Parathyroid adenoma (tissue), 2 donors: ENCODE measurements at regions not wholly inside any gene's neighbourhood (a gene's known extent, or its start where the extent isn't known, plus 50 kb on each side); places are given as distances from the start of the nearest gene placed in this dataset.

Experiments used
- H2AFZ ChIP-seq: fragments of 300-600 bp; sonication (generic); one replicate; pipeline ENCODE4 v1.7.0; 2017; ENCODE audit warnings: antibody characterized with exemption, mild to moderate bottlenecking
- H3K27ac ChIP-seq: fragments of 300-600 bp; sonication (generic); one replicate; pipeline ENCODE4 v1.7.0; 2017
- H3K27me3 ChIP-seq: fragments of 300-600 bp; sonication (generic); one replicate; pipeline ENCODE4 v1.7.0; 2017; ENCODE audit warnings: low read length; ENCODE audit not compliant: control insufficient read depth, insufficient read depth
- H3K36me3 ChIP-seq: fragments of 300-600 bp; sonication (generic); one replicate; pipeline ENCODE4 v1.7.0; 2017; ENCODE audit warnings: low read length; ENCODE audit not compliant: control insufficient read depth, insufficient read depth
- H3K4me1 ChIP-seq: fragments of 300-600 bp; sonication (generic); one replicate; pipeline ENCODE4 v1.7.0; 2017; ENCODE audit warnings: control low read depth
- H3K4me2 ChIP-seq: fragments of 300-600 bp; sonication (generic); one replicate; pipeline ENCODE4 v1.7.0; 2017; ENCODE audit warnings: low read length
- H3K4me3 ChIP-seq: fragments of 300-600 bp; sonication (generic); one replicate; pipeline ENCODE4 v1.7.0; 2017; ENCODE audit warnings: low read depth, low read length
- H3K79me2 ChIP-seq: fragments of 300-600 bp; sonication (generic); one replicate; pipeline ENCODE4 v1.7.0; 2017; ENCODE audit warnings: control low read depth
- H3K9ac ChIP-seq: fragments of 300-600 bp; sonication (generic); one replicate; pipeline ENCODE4 v1.7.0; 2017; ENCODE audit warnings: mild to moderate bottlenecking
- H3K9me3 ChIP-seq: fragments of 300-600 bp; sonication (generic); one replicate; pipeline ENCODE4 v1.7.0; 2017; ENCODE audit warnings: low read length; ENCODE audit not compliant: control insufficient read depth
- TF ChIP-seq, protein P1 (sequence below): fragments of 300-600 bp; sonication (generic); IDR thresholded peaks from one replicate; pipeline ENCODE4 v1.7.0; 2017; ENCODE audit warnings: antibody characterized with exemption, mild to moderate bottlenecking
- donor health status: primary hyperparathyroidism.

DNA sequence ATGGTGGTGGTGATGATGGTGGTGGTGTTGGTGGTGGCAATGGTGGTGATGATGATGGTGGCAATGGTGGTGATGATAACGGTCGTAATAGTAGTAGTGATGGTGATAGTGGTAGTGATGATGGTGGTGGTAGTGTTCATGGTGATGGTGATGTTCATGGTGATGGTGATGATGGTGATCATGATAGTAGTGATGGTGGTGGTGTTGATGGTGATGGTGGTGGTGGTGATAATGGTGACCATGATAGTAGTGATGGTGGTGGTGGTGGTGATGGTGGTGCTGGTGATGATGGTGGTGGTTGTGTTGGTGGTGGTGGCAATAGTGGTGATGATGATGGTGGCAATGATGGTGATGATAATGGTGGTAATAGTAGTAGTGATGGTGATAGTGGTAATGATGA, 68.0 kb downstream of the SOX9 start:
- Histone ChIP-seq H3K27ac (no peak overlapping the region), H2AFZ (no peak overlapping the region), H3K9me3 (no peaks in the 10 kb centered on the region), H3K4me1 (no peaks in the 10 kb centered on the region), H3K4me2 (no peak overlapping the region), H3K27me3 (no peaks in the 10 kb centered on the region), H3K36me3 (no peaks in the 10 kb centered on the region), H3K4me3 (no peak overlapping the region), H3K79me2 (no peaks in the 10 kb centered on the region), H3K9ac (no peak overlapping the region)
- TF ChIP-seq, protein P1, sequence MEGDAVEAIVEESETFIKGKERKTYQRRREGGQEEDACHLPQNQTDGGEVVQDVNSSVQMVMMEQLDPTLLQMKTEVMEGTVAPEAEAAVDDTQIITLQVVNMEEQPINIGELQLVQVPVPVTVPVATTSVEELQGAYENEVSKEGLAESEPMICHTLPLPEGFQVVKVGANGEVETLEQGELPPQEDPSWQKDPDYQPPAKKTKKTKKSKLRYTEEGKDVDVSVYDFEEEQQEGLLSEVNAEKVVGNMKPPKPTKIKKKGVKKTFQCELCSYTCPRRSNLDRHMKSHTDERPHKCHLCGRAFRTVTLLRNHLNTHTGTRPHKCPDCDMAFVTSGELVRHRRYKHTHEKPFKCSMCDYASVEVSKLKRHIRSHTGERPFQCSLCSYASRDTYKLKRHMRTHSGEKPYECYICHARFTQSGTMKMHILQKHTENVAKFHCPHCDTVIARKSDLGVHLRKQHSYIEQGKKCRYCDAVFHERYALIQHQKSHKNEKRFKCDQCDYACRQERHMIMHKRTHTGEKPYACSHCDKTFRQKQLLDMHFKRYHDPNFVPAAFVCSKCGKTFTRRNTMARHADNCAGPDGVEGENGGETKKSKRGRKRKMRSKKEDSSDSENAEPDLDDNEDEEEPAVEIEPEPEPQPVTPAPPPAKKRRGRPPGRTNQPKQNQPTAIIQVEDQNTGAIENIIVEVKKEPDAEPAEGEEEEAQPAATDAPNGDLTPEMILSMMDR = no peak

GRCh38 chr17:72189768-72190593, 69.2 kb downstream of the SOX9 start:
- TF ChIP-seq, protein P1 = no peak
- Histone ChIP-seq H3K9ac (no peak overlapping the region), H3K4me1 (no peaks in the 10 kb centered on the region), H2AFZ (no peak overlapping the region), H3K4me2 (no peak overlapping the region), H3K36me3 (no peaks in the 10 kb centered on the region), H3K9me3 (no peaks in the 10 kb centered on the region), H3K27ac (no peak overlapping the region), H3K27me3 (no peaks in the 10 kb centered on the region), H3K79me2 (no peaks in the 10 kb centered on the region), H3K4me3 (no peak overlapping the region)

- no peaks in the 10 kb centered on the region for H3K27me3 ChIP-seq
- no peak overlapping the region for H2AFZ ChIP-seq
- no peaks in the 10 kb centered on the region for H3K4me1 ChIP-seq
- no peak overlapping the region for H3K4me2 ChIP-seq
- H3K79me2 ChIP-seq = no peaks in the 10 kb centered on the region
- H3K36me3 ChIP-seq = no peaks in the 10 kb centered on the region
- no peaks in the 10 kb centered on the region for H3K9me3 ChIP-seq
- H3K4me3 ChIP-seq = no peak overlapping the region
- TF ChIP-seq, protein P1 = no peak
- H3K9ac ChIP-seq = no peak overlapping the region
- no peak overlapping the region for H3K27ac ChIP-seq
These were observed 70.5 kb downstream of the SOX9 start for GRCh38 chr17:72191356-72191755.

DNA sequence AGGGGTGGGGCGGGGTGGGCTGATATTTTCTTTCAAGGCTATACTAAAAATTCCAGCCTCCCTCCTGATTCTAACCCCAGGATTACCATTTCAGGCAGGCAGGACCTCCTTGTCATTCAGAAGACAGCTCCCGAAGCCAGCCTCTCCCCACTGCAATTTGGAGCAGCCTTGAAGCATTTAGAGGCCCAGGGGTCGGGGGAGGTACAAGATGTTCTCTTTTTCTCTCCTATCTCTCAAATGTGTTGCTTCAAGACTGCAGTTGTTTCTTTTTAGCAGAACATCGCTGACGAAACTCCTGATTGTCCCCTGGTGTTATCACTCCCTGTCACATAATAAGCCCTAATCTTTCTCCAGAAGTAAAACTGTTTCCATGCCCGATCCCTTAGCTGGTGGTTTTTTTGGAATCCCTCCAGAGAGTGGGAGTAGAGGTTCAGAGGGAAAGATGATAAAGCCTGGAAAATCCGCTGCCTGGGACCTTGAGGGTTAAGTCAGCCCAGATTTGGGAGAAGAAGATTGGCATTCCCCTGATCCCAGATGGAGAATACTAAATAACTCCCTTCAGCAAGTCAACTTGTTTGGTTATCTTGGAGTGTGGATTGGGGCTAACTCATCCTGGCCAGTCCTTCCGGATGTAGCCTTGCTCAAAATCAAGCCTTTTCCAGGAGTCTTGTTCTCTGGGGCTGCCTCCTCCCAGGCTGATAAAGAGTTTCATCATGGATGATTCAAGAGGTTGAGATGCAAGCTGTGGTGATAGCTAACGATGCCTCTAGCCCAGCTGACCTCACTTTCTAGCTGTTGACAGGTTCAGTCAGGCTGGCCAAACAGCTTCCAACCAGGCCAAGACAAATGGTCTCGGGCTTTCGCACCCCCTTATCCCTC, 71.3 kb downstream of the SOX9 start:
- no peaks in the 10 kb centered on the region for H3K36me3 ChIP-seq
- H3K4me3 ChIP-seq = no peak overlapping the region
- H3K4me1 ChIP-seq = no peaks in the 10 kb centered on the region
- TF ChIP-seq, protein P1 = no peak
- H3K79me2 ChIP-seq = no peaks in the 10 kb centered on the region
- no peak overlapping the region for H3K27ac ChIP-seq
- no peaks in the 10 kb centered on the region for H3K9me3 ChIP-seq
- no peak overlapping the region for H3K4me2 ChIP-seq
- H2AFZ ChIP-seq = no peak overlapping the region
- H3K9ac ChIP-seq = no peak overlapping the region
- H3K27me3 ChIP-seq = no peaks in the 10 kb centered on the region
